PC-3 (cell line): ENCODE measurements at regions not wholly inside any gene's neighbourhood (a gene's known extent, or its start where the extent isn't known, plus 50 kb on each side); places are given as distances from the start of the nearest gene placed in this dataset.

Source experiments
- CTCF ChIP-seq: fragments of 300-600 bp; sonication (generic); conservative IDR thresholded peaks from 2 replicates; pipeline ENCODE4 v1.5.1; 2017; ENCODE audit warnings: antibody characterized with exemption, low read depth, mild to moderate bottlenecking, low read length
- EZH2 ChIP-seq: fragments of 300-600 bp; sonication (generic); IDR thresholded peaks from one replicate; pipeline ENCODE4 v1.6.1; 2017; ENCODE audit warnings: antibody characterized with exemption, mild to moderate bottlenecking, low read length; ENCODE audit not compliant: unreplicated experiment
- EZH2phosphoT487 ChIP-seq: fragments of 300-600 bp; sonication (generic); IDR thresholded peaks from 2 replicates; pipeline ENCODE4 v1.6.1; 2018; ENCODE audit warnings: mild to moderate bottlenecking, antibody characterized with exemption, low read length, borderline replicate concordance

- TF ChIP-seq CTCF (no peak), EZH2 (no peak), EZH2phosphoT487 (no peak)
Measured at GRCh38 chr12:90090929-90091651, 382.5 kb upstream of the ATP2B1 start.
